ENCODE measurements at regions not wholly inside any gene's neighbourhood (a gene's known extent, or its start where the extent isn't known, plus 50 kb on each side); places are given as distances from the start of the nearest gene placed in this dataset.

GRCh38 chr12:111155521-111155920 lies 213.4 kb downstream of the PHETA1 start (continued):
- TF ChIP-seq CTCF (IDR thresholded peaks at IDR 0.05 in 2 of 3, conservative IDR thresholded peaks at IDR 0.05 in 1 of 3; ENCODE audit: borderline replicate concordance in 1 of 3, insufficient read depth in 1 of 3, low read depth in 2 of 3, low read length in 2 of 3) = no peak
- no peak for TF ChIP-seq EGR1 (IDR thresholded peaks at IDR 0.05; ENCODE audit: low read depth)
- no peak for TF ChIP-seq CEBPB (IDR thresholded peaks at IDR 0.05; ENCODE audit: low read depth)
- no peak for TF ChIP-seq POLR2A (IDR thresholded peaks at IDR 0.05; ENCODE audit: borderline replicate concordance, extremely low read depth, insufficient read depth, insufficient read length)
- no peak for TF ChIP-seq EZH2phosphoT487 (IDR thresholded peaks at IDR 0.05; ENCODE audit: borderline replicate concordance)
- no peak for TF ChIP-seq SIN3A (IDR thresholded peaks at IDR 0.05; ENCODE audit: low read depth)
- no peak for TF ChIP-seq ZNF274 (IDR thresholded peaks at IDR 0.05; ENCODE audit: low read depth, low read length)

- no peaks in the 10 kb centered on the region for H3K9me2 ChIP-seq (ENCODE audit: insufficient read depth)
- no peak overlapping the region for H3K4me2 ChIP-seq (ENCODE audit: low read length)
- H3K4me1 ChIP-seq (ENCODE audit: control insufficient read depth in 1 of 2, insufficient read depth in 2 of 2, low read length in 2 of 2) = no peaks in the 10 kb centered on the region
- H3K9me3 ChIP-seq (ENCODE audit: control insufficient read depth in 1 of 2, insufficient read depth in 1 of 2, low read depth in 1 of 2, low read length in 2 of 2) = 0 out of 4 replicates have a peak, but pooled peaks cover 0 to 3% of the 10 kb centered on the region in 2 experiments
- no peak overlapping the region for H2AFZ ChIP-seq (ENCODE audit: low read depth, low read length, poor library complexity, severe bottlenecking)
- RAD21 ChIA-PET (ENCODE audit: low non-redundant PET in 1 of 2, low total read pairs in 2 of 2, uncharacterized antibody in 2 of 2, unreplicated experiment in 2 of 2) = no interaction called here
- H3K27ac ChIP-seq (ENCODE audit: low read depth, low read length) = no peak overlapping the region
- no peak overlapping the region for H3K9ac ChIP-seq (ENCODE audit: low read length)
- ATAC-seq (no peak), DNase-seq (ENCODE audit: low read depth, low spot score) (no peak)
- no peaks in the 10 kb centered on the region for H3K36me3 ChIP-seq (ENCODE audit: control insufficient read depth in 1 of 2, insufficient read depth in 2 of 2, low read length in 2 of 2)
- no peaks in the 10 kb centered on the region for H4K20me1 ChIP-seq (ENCODE audit: insufficient read depth)
- POLR2A ChIA-PET = no interaction called here
- intact Hi-C loops (cut with micrococcal nuclease) = no loop called here
- H3K79me2 ChIP-seq (ENCODE audit: insufficient read depth, low read length) = no peaks in the 10 kb centered on the region
- CTCF ChIA-PET = no interaction called here
- no peak overlapping the region for H3K4me3 ChIP-seq (replicated peaks in 1 of 2; ENCODE audit: low read depth in 1 of 2, low read length in 2 of 2)
- BruUV-seq (replicated peaks) = no TSS peak
- no peaks in the 10 kb centered on the region; the same call in 1 of the 2 replicates for H3K27me3 ChIP-seq (ENCODE audit: insufficient read depth, low read length)
- TF ChIP-seq CBX3 (IDR thresholded peaks at IDR 0.05; ENCODE audit: low read depth) (no peak), JUND (IDR thresholded peaks at IDR 0.05) (no peak), ZBTB33 (IDR thresholded peaks at IDR 0.05; ENCODE audit: extremely low read depth, insufficient replicate concordance, low read length) (no peak), CTCF (IDR thresholded peaks at IDR 0.05 in 2 of 3, conservative IDR thresholded peaks at IDR 0.05 in 1 of 3; ENCODE audit: borderline replicate concordance in 1 of 3, insufficient read depth in 1 of 3, low read depth in 2 of 3, low read length in 2 of 3) (no peak), TCF7L2 (IDR thresholded peaks at IDR 0.05; ENCODE audit: borderline replicate concordance, extremely low read depth, insufficient read depth, insufficient read length) (no peak), SRF (IDR thresholded peaks at IDR 0.05; ENCODE audit: low read depth) (no peak), YY1 (IDR thresholded peaks at IDR 0.05; ENCODE audit: extremely low read depth, insufficient replicate concordance, low read depth, low read length) (no peak), FOSL1 (IDR thresholded peaks at IDR 0.05; ENCODE audit: low read depth) (no peak), MAX (IDR thresholded peaks at IDR 0.05) (no peak), SP1 (IDR thresholded peaks at IDR 0.05; ENCODE audit: low read depth) (no peak), ATF3 (IDR thresholded peaks at IDR 0.05) (no peak)
Observed at GRCh38 chr12:111155020-111155419, 213.9 kb downstream of the PHETA1 start.
